ENCODE measurements at regions not wholly inside any gene's neighbourhood (a gene's known extent, or its start where the extent isn't known, plus 50 kb on each side); places are given as distances from the start of the nearest gene placed in this dataset.

DNA sequence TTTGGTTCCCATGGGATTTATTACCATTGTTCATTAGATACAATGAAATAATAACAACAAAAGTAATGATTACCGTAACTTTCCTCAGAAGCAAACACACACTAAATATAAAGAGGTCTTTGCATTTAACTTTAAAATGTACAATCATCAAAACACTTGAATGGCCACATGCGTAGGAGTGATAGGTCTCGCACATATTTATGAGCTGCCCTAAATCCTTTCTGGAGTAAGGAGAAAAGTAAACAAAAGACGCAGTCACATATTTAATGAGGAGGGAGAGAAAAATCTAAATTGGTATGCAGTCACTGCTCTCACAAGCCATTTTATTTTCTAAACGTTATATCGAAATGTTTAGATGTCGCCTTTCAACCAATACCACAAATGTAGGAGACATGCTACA, 129.4 kb upstream of the TCF21 start:
- H3K27ac ChIP-seq, result no peak overlapping the region
- no peaks in the 10 kb centered on the region for H3K36me3 ChIP-seq (ENCODE audit: control insufficient read depth, insufficient read depth, low read length)
- no peaks in the 10 kb centered on the region for H3K4me1 ChIP-seq
- H3K4me2 ChIP-seq (ENCODE audit: low read length), result no peak overlapping the region
- no peak overlapping the region for H3K9ac ChIP-seq
- H3K27me3 ChIP-seq (ENCODE audit: control insufficient read depth, insufficient read depth, low read length), result no peaks in the 10 kb centered on the region
- H3K79me2 ChIP-seq, result no peaks in the 10 kb centered on the region
- no peaks in the 10 kb centered on the region for H3K9me3 ChIP-seq (ENCODE audit: control insufficient read depth, low read length)
- no peak overlapping the region for H2AFZ ChIP-seq
- TF ChIP-seq, protein P1, sequence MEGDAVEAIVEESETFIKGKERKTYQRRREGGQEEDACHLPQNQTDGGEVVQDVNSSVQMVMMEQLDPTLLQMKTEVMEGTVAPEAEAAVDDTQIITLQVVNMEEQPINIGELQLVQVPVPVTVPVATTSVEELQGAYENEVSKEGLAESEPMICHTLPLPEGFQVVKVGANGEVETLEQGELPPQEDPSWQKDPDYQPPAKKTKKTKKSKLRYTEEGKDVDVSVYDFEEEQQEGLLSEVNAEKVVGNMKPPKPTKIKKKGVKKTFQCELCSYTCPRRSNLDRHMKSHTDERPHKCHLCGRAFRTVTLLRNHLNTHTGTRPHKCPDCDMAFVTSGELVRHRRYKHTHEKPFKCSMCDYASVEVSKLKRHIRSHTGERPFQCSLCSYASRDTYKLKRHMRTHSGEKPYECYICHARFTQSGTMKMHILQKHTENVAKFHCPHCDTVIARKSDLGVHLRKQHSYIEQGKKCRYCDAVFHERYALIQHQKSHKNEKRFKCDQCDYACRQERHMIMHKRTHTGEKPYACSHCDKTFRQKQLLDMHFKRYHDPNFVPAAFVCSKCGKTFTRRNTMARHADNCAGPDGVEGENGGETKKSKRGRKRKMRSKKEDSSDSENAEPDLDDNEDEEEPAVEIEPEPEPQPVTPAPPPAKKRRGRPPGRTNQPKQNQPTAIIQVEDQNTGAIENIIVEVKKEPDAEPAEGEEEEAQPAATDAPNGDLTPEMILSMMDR (IDR thresholded peaks at IDR 0.05), result no peak
- no peak overlapping the region for H3K4me3 ChIP-seq (ENCODE audit: low read depth, low read length)

DNA sequence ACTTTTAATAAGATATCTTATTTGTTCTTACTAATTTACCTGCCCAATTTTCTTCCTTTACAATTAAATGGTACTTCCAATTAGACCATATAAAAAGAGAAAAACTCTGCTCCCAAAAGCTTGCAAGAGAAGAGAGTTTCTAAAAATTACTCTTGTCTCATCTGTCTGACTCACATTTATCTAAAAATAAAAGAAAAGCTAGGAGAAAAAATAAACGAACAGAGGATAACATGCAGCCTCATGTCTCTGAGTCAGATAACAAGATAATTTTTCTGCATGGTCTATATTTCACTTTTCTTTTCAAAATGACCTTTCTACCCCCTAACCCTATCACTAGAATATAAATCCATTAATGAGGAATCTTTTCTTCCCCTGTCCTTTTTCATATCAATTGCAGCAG, 127.2 kb upstream of the TCF21 start:
- TF ChIP-seq, protein P1 (IDR thresholded peaks at IDR 0.05), result no peak
- H3K4me3 ChIP-seq (ENCODE audit: low read depth, low read length), result no peak overlapping the region

DNA sequence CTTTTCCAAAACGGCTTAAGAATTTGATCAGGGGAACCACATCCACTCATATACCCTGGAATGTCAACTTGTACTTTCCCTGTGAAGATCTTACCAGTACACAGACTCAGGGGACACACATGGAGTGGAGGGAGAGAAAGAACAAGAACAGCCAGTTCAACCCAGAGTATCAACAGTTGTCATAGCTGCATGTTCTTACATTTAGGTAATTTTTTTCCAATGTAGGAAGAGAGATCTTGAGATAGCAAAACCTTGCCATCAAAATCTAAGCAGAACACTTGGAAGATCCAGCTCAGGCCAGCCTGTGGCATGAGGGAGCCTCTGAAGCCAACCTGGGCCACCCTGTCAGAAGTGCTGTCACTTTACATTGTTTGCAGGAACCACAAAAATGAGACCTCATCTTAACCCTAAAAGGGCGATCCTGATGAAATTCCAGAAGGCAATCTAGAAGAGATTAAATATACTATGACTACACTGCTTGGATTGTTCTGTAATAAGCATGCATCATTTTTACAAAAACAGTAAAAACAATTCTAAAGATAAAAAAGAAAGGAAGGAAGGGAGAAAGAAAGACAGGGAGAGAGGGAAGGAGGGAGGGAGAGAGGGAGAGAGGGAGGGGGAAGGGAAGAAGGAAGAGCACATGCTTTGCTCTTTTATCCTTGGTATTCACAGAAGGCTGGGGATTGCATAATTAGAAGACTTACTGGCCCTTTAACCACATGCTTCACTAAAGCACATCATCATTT, 124.7 kb upstream of the TCF21 start:
- no peaks in the 10 kb centered on the region for H3K9me3 ChIP-seq (ENCODE audit: control insufficient read depth, low read length)

More for the DNA sequence above, 127.2 kb upstream of the TCF21 start:
- no peaks in the 10 kb centered on the region for H3K9me3 ChIP-seq (ENCODE audit: control insufficient read depth, low read length)
- no peak overlapping the region for H3K4me2 ChIP-seq (ENCODE audit: low read length)
- no peaks in the 10 kb centered on the region for H3K4me1 ChIP-seq
- no peak overlapping the region for H3K27ac ChIP-seq
- no peak overlapping the region for H3K9ac ChIP-seq
- no peaks in the 10 kb centered on the region for H3K27me3 ChIP-seq (ENCODE audit: control insufficient read depth, insufficient read depth, low read length)
- no peak overlapping the region for H2AFZ ChIP-seq
- H3K79me2 ChIP-seq, result no peaks in the 10 kb centered on the region
- H3K36me3 ChIP-seq (ENCODE audit: control insufficient read depth, insufficient read depth, low read length), result no peaks in the 10 kb centered on the region

GRCh38 chr6:133764754-133765208, 124.1 kb upstream of the TCF21 start:
- H3K9ac ChIP-seq, result no peak overlapping the region

More for the DNA sequence above, 124.7 kb upstream of the TCF21 start:
- no peak overlapping the region for H3K4me3 ChIP-seq (ENCODE audit: low read depth, low read length)
- no peaks in the 10 kb centered on the region for H3K4me1 ChIP-seq
- no peak overlapping the region for H3K9ac ChIP-seq
- no peak overlapping the region for H3K27ac ChIP-seq
- H3K4me2 ChIP-seq (ENCODE audit: low read length), result no peak overlapping the region
- no peaks in the 10 kb centered on the region for H3K79me2 ChIP-seq
- TF ChIP-seq, protein P1 (IDR thresholded peaks at IDR 0.05), result no peak
- no peaks in the 10 kb centered on the region for H3K36me3 ChIP-seq (ENCODE audit: control insufficient read depth, insufficient read depth, low read length)
- H3K27me3 ChIP-seq (ENCODE audit: control insufficient read depth, insufficient read depth, low read length), result no peaks in the 10 kb centered on the region
- H2AFZ ChIP-seq, result no peak overlapping the region

More at GRCh38 chr6:133764754-133765208, 124.1 kb upstream of the TCF21 start:
- no peaks in the 10 kb centered on the region for H3K36me3 ChIP-seq (ENCODE audit: control insufficient read depth, insufficient read depth, low read length)
- TF ChIP-seq, protein P1 (IDR thresholded peaks at IDR 0.05), result no peak
- H2AFZ ChIP-seq, result no peak overlapping the region
- no peaks in the 10 kb centered on the region for H3K27me3 ChIP-seq (ENCODE audit: control insufficient read depth, insufficient read depth, low read length)
- no peaks in the 10 kb centered on the region for H3K4me1 ChIP-seq
- no peaks in the 10 kb centered on the region for H3K9me3 ChIP-seq (ENCODE audit: control insufficient read depth, low read length)
- H3K27ac ChIP-seq, result no peak overlapping the region
- H3K4me3 ChIP-seq (ENCODE audit: low read depth, low read length), result no peak overlapping the region
- no peak overlapping the region for H3K4me2 ChIP-seq (ENCODE audit: low read length)
- no peaks in the 10 kb centered on the region for H3K79me2 ChIP-seq
